Right lobe of liver (tissue), 6 donors: ENCODE measurements at regions not wholly inside any gene's neighbourhood (a gene's known extent, or its start where the extent isn't known, plus 50 kb on each side); places are given as distances from the start of the nearest gene placed in this dataset.

ENCODE experiments used
- ATAC-seq, 4 donors: fragments of 200-7000 bp; cut with Tn5 transposase; one replicate each; pipeline ENCODE4 v1.9.1; 2020; ENCODE audit warnings: mild to moderate bottlenecking in 4 of 4, moderate library complexity in 4 of 4
- DNase-seq, 3 donors: peaks; one replicate each; pipeline ENCODE4 v3.0.0-alpha.2; 2020
- H3K27ac ChIP-seq, 3 donors: fragments of 200-600 bp; one replicate each; pipeline ENCODE4 v1.8.0; 2022
- H3K27me3 ChIP-seq, 2 donors: fragments of 200-600 bp; one replicate each; pipeline ENCODE4 v1.8.0; 2022
- H3K36me3 ChIP-seq, 4 donors: fragments of 200-600 bp; sonication (generic) in 1 of 4; one replicate each; pipeline versions ENCODE4 v1.5.1 to v1.8.0; 2017 to 2022; ENCODE audit warnings: control low read depth in 1 of 4
- H3K4me1 ChIP-seq, 4 donors: fragments of 200-600 bp; sonication (generic) in 1 of 4; one replicate each; pipeline versions ENCODE4 v1.5.1 to v1.8.0; 2017 to 2022; ENCODE audit warnings: control low read depth in 1 of 4
- H3K4me3 ChIP-seq, 3 donors: fragments of 200-600 bp; one replicate each; pipeline ENCODE4 v1.8.0; 2022
- H3K9me3 ChIP-seq, 4 donors: fragments of 200-600 bp; sonication (generic) in 1 of 4; one replicate each; pipeline versions ENCODE4 v1.5.1 to v1.8.0; 2017 to 2022; ENCODE audit warnings: control low read depth in 1 of 4
- CTCF ChIP-seq, 4 donors: fragments of 200-600 bp in 3 of 4; fragments of 450-650 bp in 1 of 4; IDR thresholded peaks; one replicate each; pipeline versions ENCODE4 v1.5.1 to v1.8.0; 2016 to 2022; ENCODE audit warnings: antibody characterized with exemption in 4 of 4, mild to moderate bottlenecking in 2 of 4
- POLR2A ChIP-seq: fragments of 450-650 bp; IDR thresholded peaks from one replicate; pipeline ENCODE4 v1.6.1; 2017; ENCODE audit warnings: antibody characterized with exemption, mild to moderate bottlenecking
- WGBS: methylation state at CpG from one replicate; pipeline ENCODE4 v1.1.6; 2018; ENCODE audit warnings: low coverage, low lambda C conversion rate; ENCODE audit not compliant: insufficient coverage; ENCODE audit errors: missing lambda C conversion rate; 5-methylcytosine and 5-hydroxymethylcytosine counted together
- intact Hi-C, 2 donors: fragments of 100-400 bp; cut with DNase I; formaldehyde crosslinking; loops; one replicate each; pipeline versions ENCODE4 v1.11.2 to v1.14.1; 2022
- donor health status: DM: no; HTN: yes; CAD: no.
- donor health status: DM: no; HTN: no; CAD: no.
- donor health status: DM: no; HTN: no; CAD: no.
- donor health status: DM: no; HTN: yes; CAD: no.
- donor health status: DM: no; HTN: yes; CAD: no.

- no peak for DNase-seq
- H3K36me3 ChIP-seq, result no peaks in the 10 kb centered on the region
- no peak overlapping the region for H3K4me3 ChIP-seq
- H3K27me3 ChIP-seq, result no peaks in the 10 kb centered on the region
- intact Hi-C loops, result no loop called here
- 50% methylated on average over 3 of the region's 3 CpGs for whole genome bisulfite sequencing
- ATAC-seq, result no peak
- no peak overlapping the region for H3K27ac ChIP-seq
- no peaks in the 10 kb centered on the region for H3K4me1 ChIP-seq
- no peak for TF ChIP-seq CTCF (IDR thresholded peaks at IDR 0.05)
- no peak for TF ChIP-seq POLR2A
- no peaks in the 10 kb centered on the region for H3K9me3 ChIP-seq
Measured at GRCh38 chr11:28505232-28505631, 397.0 kb downstream of the METTL15 start.

GRCh38 chr11:28504555-28505110 is 396.4 kb downstream of the METTL15 start:
- Histone ChIP-seq H3K27ac (no peak overlapping the region), H3K9me3 (no peaks in the 10 kb centered on the region), H3K36me3 (no peaks in the 10 kb centered on the region), H3K4me1 (no peaks in the 10 kb centered on the region), H3K4me3 (no peak overlapping the region), H3K27me3 (no peaks in the 10 kb centered on the region)
- TF ChIP-seq CTCF (IDR thresholded peaks at IDR 0.05) (no peak), POLR2A (no peak)
- ATAC-seq (no peak), DNase-seq (no peak)
- 56% methylated on average over 6 of the region's 6 CpGs for WGBS
- intact Hi-C loops, result no loop called here

DNA sequence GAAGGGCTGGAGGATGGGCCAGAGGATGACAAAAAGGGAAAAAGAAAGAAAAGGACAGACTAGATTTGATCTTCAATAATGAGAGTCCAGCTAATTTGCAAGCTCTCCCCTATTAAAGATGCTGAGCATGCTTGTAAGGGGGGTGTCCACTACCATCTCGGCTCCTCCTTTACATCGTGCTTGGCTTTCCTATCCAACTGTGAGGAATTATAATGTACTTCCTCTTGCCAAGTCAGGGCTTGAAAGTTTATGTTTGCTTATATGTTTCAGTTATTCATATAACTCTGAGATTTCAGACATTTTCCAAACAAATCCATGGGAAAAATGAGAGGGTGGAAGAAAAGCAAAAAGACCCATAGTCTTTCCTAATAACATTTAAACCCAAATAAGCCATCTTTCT is 387.1 kb downstream of the METTL15 start:
- no peaks in the 10 kb centered on the region for H3K4me1 ChIP-seq
- H3K27me3 ChIP-seq, result no peaks in the 10 kb centered on the region
- TF ChIP-seq CTCF (IDR thresholded peaks at IDR 0.05), result no peak
- TF ChIP-seq POLR2A, result no peak
- no peak for DNase-seq
- H3K4me3 ChIP-seq, result no peak overlapping the region
- H3K27ac ChIP-seq, result no peak overlapping the region
- no peaks in the 10 kb centered on the region for H3K9me3 ChIP-seq
- no peak for ATAC-seq
- intact Hi-C loops, result no loop called here
- WGBS, result 40% methylated on average over 1 of the region's 2 CpGs
- H3K36me3 ChIP-seq, result no peaks in the 10 kb centered on the region

- Histone ChIP-seq H3K9me3 (no peaks in the 10 kb centered on the region), H3K27me3 (no peaks in the 10 kb centered on the region), H3K4me1 (no peaks in the 10 kb centered on the region), H3K4me3 (no peak overlapping the region), H3K36me3 (no peaks in the 10 kb centered on the region), H3K27ac (no peak overlapping the region)
- DNase-seq, result no peak
- no peak for ATAC-seq
- TF ChIP-seq CTCF (IDR thresholded peaks at IDR 0.05) (no peak), POLR2A (no peak)
- WGBS, result 83% methylated on average over 1 of the region's 1 CpG
- intact Hi-C loops, result no loop called here
Measured at GRCh38 chr11:28491431-28491830, 383.2 kb downstream of the METTL15 start.

GRCh38 chr11:28490773-28491382 is 382.7 kb downstream of the METTL15 start:
- TF ChIP-seq POLR2A (no peak), CTCF (IDR thresholded peaks at IDR 0.05) (no peak)
- no peaks in the 10 kb centered on the region for H3K36me3 ChIP-seq
- H3K27ac ChIP-seq, result no peak overlapping the region
- ATAC-seq (no peak), DNase-seq (no peak)
- H3K27me3 ChIP-seq, result no peaks in the 10 kb centered on the region
- H3K4me1 ChIP-seq, result no peaks in the 10 kb centered on the region
- H3K4me3 ChIP-seq, result no peak overlapping the region
- intact Hi-C loops, result no loop called here
- no peaks in the 10 kb centered on the region for H3K9me3 ChIP-seq
